WTC11 (cell line): ENCODE measurements at regions not wholly inside any gene's neighbourhood (a gene's known extent, or its start where the extent isn't known, plus 50 kb on each side); places are given as distances from the start of the nearest gene placed in this dataset.

Experiments
- ATAC-seq: fragments of 200-7000 bp; cut with Tn5 transposase; 2 replicates; pipeline ENCODE4 v1.10.0; 2021; ENCODE audit warnings: mild to moderate bottlenecking, moderate library complexity
- CTCF ChIA-PET: fragments of 300-600 bp; sonication (Branson Sonifier 250); formaldehyde crosslinking; loops from one replicate; lab custom pipeline; 2021; ENCODE audit warnings: antibody characterized with exemption; lab: Charles Lee
- POLR2A ChIA-PET: fragments of 350-600 bp; sonication (Branson Sonifier 250); formaldehyde crosslinking; loops from one replicate; lab custom pipeline; 2021; ENCODE audit warnings: antibody characterized with exemption; lab: Charles Lee
- DNase-seq: peaks from one replicate; pipeline ENCODE4 v3.0.0; 2021; ENCODE audit warnings: low spot score
- H3K27ac Mint-ChIP-seq: 2 replicates; pipeline ENCODE4 v1.8.0; 2021; ENCODE audit warnings: mixed read lengths
- H3K27me3 Mint-ChIP-seq: 2 replicates; pipeline ENCODE4 v1.8.0; 2021; ENCODE audit warnings: low read depth, mild to moderate bottlenecking, moderate library complexity, mixed read lengths
- H3K36me3 Mint-ChIP-seq: 2 replicates; pipeline ENCODE4 v1.8.0; 2021; ENCODE audit warnings: mixed read lengths
- H3K4me1 Mint-ChIP-seq: 2 replicates; pipeline ENCODE4 v1.8.0; 2022; ENCODE audit warnings: mixed read lengths
- H3K4me3 Mint-ChIP-seq: 2 replicates; pipeline ENCODE4 v1.8.0; 2021; ENCODE audit warnings: mild to moderate bottlenecking, moderate library complexity, mixed read lengths
- H3K9me3 Mint-ChIP-seq: 2 replicates; pipeline ENCODE4 v1.8.0; 2021; ENCODE audit warnings: mixed read lengths
- AFF4 ChIP-seq: sonication (generic); formaldehyde crosslinking; IDR thresholded peaks from 2 replicates; pipeline ENCODE4 v1.8.1; 2023; ENCODE audit warnings: mild to moderate bottlenecking, missing genetic modification reagents, borderline replicate concordance
- ARID4B ChIP-seq: sonication (generic); formaldehyde crosslinking; IDR thresholded peaks from 2 replicates; pipeline ENCODE4 v1.8.0; 2023; ENCODE audit warnings: missing genetic modification reagents, mild to moderate bottlenecking, borderline replicate concordance
- ETV6 ChIP-seq: sonication (generic); formaldehyde crosslinking; IDR thresholded peaks from 2 replicates; pipeline ENCODE4 v1.8.1; 2022; ENCODE audit warnings: mild to moderate bottlenecking, missing genetic modification reagents
- FOXP1 ChIP-seq: sonication (generic); formaldehyde crosslinking; IDR thresholded peaks from 2 replicates; pipeline ENCODE4 v1.8.0; 2022; ENCODE audit warnings: missing genetic modification reagents, mild to moderate bottlenecking, moderate library complexity, borderline replicate concordance
- FOXP4 ChIP-seq: sonication (generic); formaldehyde crosslinking; IDR thresholded peaks from 2 replicates; pipeline ENCODE4 v1.8.0; 2022; ENCODE audit warnings: mild to moderate bottlenecking, missing genetic modification reagents
- HMGA2 ChIP-seq: fragments of 250-450 bp; sonication (Bioruptor Pico); IDR thresholded peaks from 2 replicates; pipeline ENCODE4 v1.4.0; 2021; ENCODE audit warnings: mild to moderate bottlenecking, moderate library complexity
- JAZF1 ChIP-seq: fragments of 250-450 bp; sonication (Bioruptor Pico); IDR thresholded peaks from 2 replicates; pipeline ENCODE4 v1.9.0; 2021; ENCODE audit warnings: moderate library complexity, mild to moderate bottlenecking, inconsistent platforms
- NFYB ChIP-seq: sonication (generic); formaldehyde crosslinking; conservative IDR thresholded peaks from 2 replicates; pipeline ENCODE4 v1.8.0; 2022; ENCODE audit warnings: low read depth, missing genetic modification reagents
- NR1H2 ChIP-seq: sonication (generic); formaldehyde crosslinking; IDR thresholded peaks from 2 replicates; pipeline ENCODE4 v1.9.0; 2021; ENCODE audit warnings: mild to moderate bottlenecking, moderate library complexity, missing genetic modification reagents
- NR2C2 ChIP-seq: sonication (generic); formaldehyde crosslinking; IDR thresholded peaks from 2 replicates; pipeline ENCODE4 v1.8.0; 2022; ENCODE audit warnings: mild to moderate bottlenecking, missing genetic modification reagents
- PREB ChIP-seq: sonication (generic); formaldehyde crosslinking; IDR thresholded peaks from 2 replicates; pipeline ENCODE4 v1.8.1; 2022; ENCODE audit warnings: mild to moderate bottlenecking, missing genetic modification reagents, moderate library complexity, borderline replicate concordance
- PRRX2 ChIP-seq: fragments of 250-450 bp; sonication (Bioruptor Pico); IDR thresholded peaks from 2 replicates; pipeline ENCODE4 v1.8.0; 2021; ENCODE audit warnings: mild to moderate bottlenecking
- SMAD3 ChIP-seq: sonication (generic); formaldehyde crosslinking; IDR thresholded peaks from 2 replicates; pipeline ENCODE4 v1.8.0; 2022; ENCODE audit warnings: missing genetic modification reagents, mild to moderate bottlenecking, borderline replicate concordance
- STAT6 ChIP-seq: sonication (generic); formaldehyde crosslinking; conservative IDR thresholded peaks from 2 replicates; pipeline ENCODE4 v1.8.1; 2023; ENCODE audit warnings: mild to moderate bottlenecking, low read depth, missing genetic modification reagents, moderate library complexity
- ZBTB43 ChIP-seq: sonication (generic); formaldehyde crosslinking; IDR thresholded peaks from 2 replicates; pipeline ENCODE4 v1.8.1; 2023; ENCODE audit warnings: mild to moderate bottlenecking, missing genetic modification reagents
- ZNF121 ChIP-seq: sonication (generic); formaldehyde crosslinking; IDR thresholded peaks from 2 replicates; pipeline ENCODE4 v1.8.0; 2023; ENCODE audit warnings: missing genetic modification reagents
- ZNF219 ChIP-seq: sonication (generic); formaldehyde crosslinking; IDR thresholded peaks from 2 replicates; pipeline ENCODE4 v1.8.0; 2023; ENCODE audit warnings: missing genetic modification reagents, mild to moderate bottlenecking, borderline replicate concordance
- ZNF232 ChIP-seq: sonication (generic); formaldehyde crosslinking; IDR thresholded peaks from 2 replicates; pipeline ENCODE4 v1.8.0; 2022; ENCODE audit warnings: mild to moderate bottlenecking, missing genetic modification reagents
- ZNF512 ChIP-seq: sonication (generic); formaldehyde crosslinking; IDR thresholded peaks from 2 replicates; pipeline ENCODE4 v1.8.1; 2022; ENCODE audit warnings: missing genetic modification reagents, borderline replicate concordance

GRCh38 chr10:78210548-78210947 lies 176.9 kb downstream of the RPS24 start (continued):
- TF ChIP-seq FOXP1 (CRISPR knock-in tag), result no peak
- TF ChIP-seq PRRX2 (CRISPR knock-in tag), result no peak
- no peak for TF ChIP-seq FOXP4 (CRISPR knock-in tag)
- TF ChIP-seq NFYB (CRISPR knock-in tag), result no peak

GRCh38 chr10:78210976-78211375 lies 177.3 kb downstream of the RPS24 start:
- H3K9me3 Mint-ChIP-seq, result no peaks in the 10 kb centered on the region
- no peaks in the 10 kb centered on the region for H3K27me3 Mint-ChIP-seq
- ChIA-PET POLR2A (interaction anchor here (0.6 to 0.7 kb wide), 2 partner anchors 83 to 140 kb away, joined by 3 read pairs; no protein-coding TSS in a partner anchor), CTCF (interaction anchor here (0.8 to 2.7 kb wide), 2 partner anchors 164 to 416 kb away, joined by 3 to 15 read pairs; no protein-coding TSS in a partner anchor)
- H3K4me1 Mint-ChIP-seq, result peaks cover 9% of the 10 kb centered on the region
- no peaks in the 10 kb centered on the region for H3K36me3 Mint-ChIP-seq
- ATAC-seq (no peak), DNase-seq (no peak)
- H3K27ac Mint-ChIP-seq, result no peak overlapping the region
- H3K4me3 Mint-ChIP-seq, result no peak overlapping the region
- no peak for TF ChIP-seq NR1H2
- no peak for TF ChIP-seq ZNF219
- no peak for TF ChIP-seq AFF4 (CRISPR knock-in tag)
- no peak for TF ChIP-seq NR2C2 (CRISPR knock-in tag)
- TF ChIP-seq JAZF1 (CRISPR knock-in tag), result no peak
- TF ChIP-seq HMGA2, result no peak
- TF ChIP-seq ARID4B (CRISPR knock-in tag), result no peak
- TF ChIP-seq ZNF121, result no peak
- no peak for TF ChIP-seq PREB (CRISPR knock-in tag)
- no peak for TF ChIP-seq ZNF512
- no peak for TF ChIP-seq ZBTB43 (CRISPR knock-in tag)
- no peak for TF ChIP-seq SMAD3 (CRISPR knock-in tag)
- TF ChIP-seq ETV6 (CRISPR knock-in tag), result no peak
- TF ChIP-seq ZNF232 (CRISPR knock-in tag), result no peak
- no peak for TF ChIP-seq STAT6 (CRISPR knock-in tag)
